IPS DF 6.9 (cell line): ENCODE measurements at regions not wholly inside any gene's neighbourhood (a gene's known extent, or its start where the extent isn't known, plus 50 kb on each side); places are given as distances from the start of the nearest gene placed in this dataset.

Experiments used
- DNase-seq: peaks from one replicate; pipeline ENCODE4 v3.0.0-alpha.2; 2013; ENCODE audit warnings: low read depth, low spot score
- H3K27ac ChIP-seq: one replicate; pipeline ENCODE4 v1.5.1; 2013; ENCODE audit warnings: low read length, control low read depth
- H3K27me3 ChIP-seq: 2 replicates; pipeline ENCODE4 v1.6.1; 2013; ENCODE audit warnings: mild to moderate bottlenecking, low read length; ENCODE audit not compliant: control insufficient read depth, insufficient read depth
- H3K36me3 ChIP-seq: 2 replicates; pipeline ENCODE4 v1.6.1; 2013; ENCODE audit warnings: low read length; ENCODE audit not compliant: control insufficient read depth, insufficient read depth
- H3K4me1 ChIP-seq: 2 replicates; pipeline ENCODE4 v1.6.1; 2013; ENCODE audit warnings: low read length; ENCODE audit not compliant: control insufficient read depth, insufficient read depth
- H3K4me3 ChIP-seq: 2 replicates; pipeline ENCODE4 v1.5.1; 2013; ENCODE audit warnings: mild to moderate bottlenecking, low read length
- H3K9me3 ChIP-seq: 2 replicates; pipeline ENCODE4 v1.6.1; 2013; ENCODE audit warnings: low read length, inconsistent platforms; ENCODE audit not compliant: control insufficient read depth, insufficient read depth
- WGBS: extraction: QIAGEN DNeasy Blood & Tissue Kit; methylation state at CpG from one replicate; pipeline ENCODE4 v1.1.7; 2013; ENCODE audit warnings: mixed read lengths, missing lambda C conversion rate; ENCODE audit not compliant: insufficient read length, insufficient coverage; 5-methylcytosine and 5-hydroxymethylcytosine counted together

GRCh38 chr3:87626546-87626945 is 350.2 kb upstream of the POU1F1 start:
- H3K36me3 ChIP-seq, result no peaks in the 10 kb centered on the region
- no CpG with 5 or more reads among the region's 1 CpG for WGBS
- H3K9me3 ChIP-seq, result no peaks in the 10 kb centered on the region
- no peak overlapping the region for H3K4me3 ChIP-seq
- H3K27ac ChIP-seq, result no peak overlapping the region
- H3K27me3 ChIP-seq, result no peaks in the 10 kb centered on the region
- no peaks in the 10 kb centered on the region for H3K4me1 ChIP-seq
- no peak for DNase-seq

GRCh38 chr3:87625876-87626275 is 349.5 kb upstream of the POU1F1 start:
- no peaks in the 10 kb centered on the region for H3K4me1 ChIP-seq
- DNase-seq, result no peak
- H3K4me3 ChIP-seq, result no peak overlapping the region
- H3K36me3 ChIP-seq, result no peaks in the 10 kb centered on the region
- no peaks in the 10 kb centered on the region for H3K9me3 ChIP-seq
- H3K27me3 ChIP-seq, result no peaks in the 10 kb centered on the region
- no peak overlapping the region for H3K27ac ChIP-seq
- WGBS, result no CpG with 5 or more reads among the region's 2 CpGs

GRCh38 chr3:87624860-87625259 is 348.5 kb upstream of the POU1F1 start:
- Histone ChIP-seq H3K36me3 (no peaks in the 10 kb centered on the region), H3K4me3 (no peak overlapping the region), H3K27me3 (no peaks in the 10 kb centered on the region), H3K4me1 (no peaks in the 10 kb centered on the region), H3K9me3 (no peaks in the 10 kb centered on the region), H3K27ac (no peak overlapping the region)
- WGBS, result no CpG with 5 or more reads among the region's 2 CpGs
- no peak for DNase-seq

GRCh38 chr3:87621667-87622066 is 345.3 kb upstream of the POU1F1 start:
- WGBS, result no CpG with 5 or more reads among the region's 1 CpG
- no peak for DNase-seq

GRCh38 chr3:87615506-87615905 is 339.1 kb upstream of the POU1F1 start:
- H3K27me3 ChIP-seq, result no peaks in the 10 kb centered on the region
- H3K36me3 ChIP-seq, result no peaks in the 10 kb centered on the region
- H3K9me3 ChIP-seq, result peaks cover 2% of the 10 kb centered on the region; the same call in 1 of the 2 replicates
- no CpG with 5 or more reads among the region's 4 CpGs for WGBS
- no peak for DNase-seq
- no peak overlapping the region for H3K27ac ChIP-seq
- H3K4me3 ChIP-seq, result no peak overlapping the region
- H3K4me1 ChIP-seq, result no peaks in the 10 kb centered on the region

More at GRCh38 chr3:87621667-87622066, 345.3 kb upstream of the POU1F1 start:
- Histone ChIP-seq H3K27ac (no peak overlapping the region), H3K36me3 (no peaks in the 10 kb centered on the region), H3K27me3 (no peaks in the 10 kb centered on the region), H3K4me1 (no peaks in the 10 kb centered on the region), H3K4me3 (no peak overlapping the region), H3K9me3 (no peaks in the 10 kb centered on the region)

GRCh38 chr3:87614998-87615397 is 338.6 kb upstream of the POU1F1 start:
- no CpG with 5 or more reads among the region's 4 CpGs for WGBS
- Histone ChIP-seq H3K27ac (no peak overlapping the region), H3K27me3 (no peaks in the 10 kb centered on the region)

GRCh38 chr3:87607234-87607633 is 330.9 kb upstream of the POU1F1 start:
- no peaks in the 10 kb centered on the region for H3K27me3 ChIP-seq
- peaks cover 1% of the 10 kb centered on the region; the same call in 1 of the 2 replicates for H3K9me3 ChIP-seq
- no peaks in the 10 kb centered on the region for H3K4me1 ChIP-seq
- no peak overlapping the region for H3K4me3 ChIP-seq
- no peaks in the 10 kb centered on the region for H3K36me3 ChIP-seq
- H3K27ac ChIP-seq, result no peak overlapping the region
- no CpG with 5 or more reads among the region's 5 CpGs for WGBS
- DNase-seq, result no peak

More at GRCh38 chr3:87614998-87615397, 338.6 kb upstream of the POU1F1 start:
- H3K4me3 ChIP-seq, result no peak overlapping the region
- peaks cover 2% of the 10 kb centered on the region; the same call in 1 of the 2 replicates for H3K9me3 ChIP-seq
- no peaks in the 10 kb centered on the region for H3K36me3 ChIP-seq
- DNase-seq, result no peak
- H3K4me1 ChIP-seq, result no peaks in the 10 kb centered on the region

GRCh38 chr3:87595798-87596197 is 319.4 kb upstream of the POU1F1 start:
- H3K27ac ChIP-seq, result no peak overlapping the region
- no peaks in the 10 kb centered on the region for H3K36me3 ChIP-seq

GRCh38 chr3:87581240-87581639 is 304.9 kb upstream of the POU1F1 start:
- no CpG with 5 or more reads among the region's 1 CpG for WGBS
- Histone ChIP-seq H3K4me1 (no peaks in the 10 kb centered on the region), H3K36me3 (no peaks in the 10 kb centered on the region), H3K27me3 (no peaks in the 10 kb centered on the region), H3K4me3 (no peak overlapping the region), H3K27ac (no peak overlapping the region), H3K9me3 (no peaks in the 10 kb centered on the region)
- no peak for DNase-seq

More at GRCh38 chr3:87595798-87596197, 319.4 kb upstream of the POU1F1 start:
- H3K27me3 ChIP-seq, result no peaks in the 10 kb centered on the region
- no peak for DNase-seq
- H3K9me3 ChIP-seq, result no peaks in the 10 kb centered on the region
- no CpG with 5 or more reads among the region's 4 CpGs for WGBS
- H3K4me1 ChIP-seq, result no peaks in the 10 kb centered on the region
- no peak overlapping the region for H3K4me3 ChIP-seq

GRCh38 chr3:87576752-87577151 is 300.4 kb upstream of the POU1F1 start:
- Histone ChIP-seq H3K36me3 (no peaks in the 10 kb centered on the region), H3K27ac (no peak overlapping the region), H3K27me3 (no peaks in the 10 kb centered on the region), H3K4me3 (no peak overlapping the region), H3K9me3 (no peaks in the 10 kb centered on the region), H3K4me1 (no peaks in the 10 kb centered on the region)
- DNase-seq, result no peak
- no CpG with 5 or more reads among the region's 4 CpGs for WGBS

GRCh38 chr3:87575550-87575949 is 299.2 kb upstream of the POU1F1 start:
- no peaks in the 10 kb centered on the region for H3K9me3 ChIP-seq
- no peaks in the 10 kb centered on the region for H3K27me3 ChIP-seq
- no peak overlapping the region for H3K4me3 ChIP-seq
- H3K27ac ChIP-seq, result no peak overlapping the region
- no peaks in the 10 kb centered on the region for H3K4me1 ChIP-seq
- no peak for DNase-seq
- H3K36me3 ChIP-seq, result no peaks in the 10 kb centered on the region
- no CpG with 5 or more reads among the region's 5 CpGs for WGBS
